Umbilical cord (tissue), 1 donor: ENCODE measurements at regions not wholly inside any gene's neighbourhood (a gene's known extent, or its start where the extent isn't known, plus 50 kb on each side); places are given as distances from the start of the nearest gene placed in this dataset.
A peak's percentile ranks its signal among the peaks of the same experiment; 100 is the strongest.

Experiments used
- DNase-seq: peaks from one replicate; pipeline ENCODE4 v3.0.0-alpha.2; 2015; ENCODE audit warnings: low spot score

DNA sequence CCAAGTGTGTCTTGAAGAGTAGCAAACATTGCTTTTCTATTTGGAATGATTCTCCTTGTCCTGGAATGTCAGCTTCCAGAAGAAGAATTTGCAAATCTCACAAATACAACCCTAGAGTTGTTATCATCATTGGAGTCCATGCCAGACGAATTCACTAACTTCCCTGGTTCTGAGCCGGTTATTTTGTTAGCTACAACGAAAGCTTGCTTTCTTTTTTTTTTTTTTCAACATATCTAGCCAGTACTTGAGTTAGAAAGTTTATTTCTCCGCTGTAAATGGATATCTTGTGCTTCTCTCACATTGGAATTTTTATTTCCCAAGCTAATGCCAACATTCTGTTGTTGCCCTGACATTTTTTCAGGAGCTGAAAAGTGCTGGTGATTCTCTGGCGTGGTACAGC lies 138.1 kb upstream of the POM121L12 start:
- no peak for DNase-seq

DNA sequence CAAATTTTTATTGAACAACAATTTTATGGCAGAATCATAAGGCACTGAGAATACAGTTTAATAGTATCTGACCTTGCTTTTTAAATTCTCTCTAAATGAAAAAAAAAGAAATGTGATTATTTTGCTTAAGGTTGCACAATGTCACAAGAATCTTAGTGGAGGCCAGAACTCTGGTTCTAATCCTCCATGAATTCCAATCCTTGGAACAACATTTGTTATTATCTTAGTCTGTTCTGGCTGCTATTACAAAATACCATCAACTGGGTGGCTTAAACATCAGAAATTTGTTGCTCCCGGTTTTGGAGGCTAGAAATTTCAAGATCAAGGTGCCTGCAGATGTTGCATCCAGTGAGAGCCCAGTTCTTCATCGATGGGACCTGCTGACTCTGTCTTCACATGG lies 158.2 kb upstream of the POM121L12 start:
- DNase-seq: no peak

DNA sequence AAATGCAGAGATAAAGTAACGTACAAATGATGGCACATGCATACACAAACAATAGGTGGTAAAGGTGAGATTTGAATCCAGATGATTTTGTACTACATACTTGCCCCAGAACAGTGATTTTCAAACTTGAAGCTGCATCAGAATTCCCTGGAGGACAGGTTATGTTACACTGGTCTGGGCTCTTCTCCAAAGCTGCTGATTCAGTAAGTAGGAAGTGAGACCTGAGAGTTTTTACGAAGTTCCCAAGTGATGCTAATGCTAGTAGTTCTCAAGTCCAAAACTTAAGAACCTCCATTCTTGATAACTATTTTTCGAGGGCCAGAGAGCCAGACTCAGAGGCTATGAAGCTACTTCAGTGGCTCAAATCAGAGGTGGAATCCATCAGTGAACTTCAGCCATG lies 159.0 kb upstream of the POM121L12 start:
- no peak for DNase-seq

DNA sequence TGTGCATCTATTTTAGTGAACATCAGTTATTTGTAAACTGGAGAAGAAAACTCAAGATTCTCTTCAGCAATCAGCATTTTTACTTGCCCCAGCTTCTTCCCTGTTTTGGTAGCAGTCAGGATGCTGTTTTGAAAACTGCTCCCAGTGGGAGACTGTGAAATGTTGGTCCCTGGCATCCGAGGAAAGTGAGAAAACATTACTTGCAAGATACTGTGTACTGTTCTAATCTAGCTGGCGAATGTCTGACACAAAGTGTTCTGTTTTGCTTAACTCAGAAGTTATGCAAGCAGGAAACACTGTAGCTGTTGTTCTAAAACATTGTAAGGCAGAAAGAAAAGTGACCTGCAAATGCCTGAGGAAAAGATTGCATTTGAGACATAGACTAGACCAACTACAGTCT lies 171.8 kb upstream of the POM121L12 start:
- no peak for DNase-seq

DNA sequence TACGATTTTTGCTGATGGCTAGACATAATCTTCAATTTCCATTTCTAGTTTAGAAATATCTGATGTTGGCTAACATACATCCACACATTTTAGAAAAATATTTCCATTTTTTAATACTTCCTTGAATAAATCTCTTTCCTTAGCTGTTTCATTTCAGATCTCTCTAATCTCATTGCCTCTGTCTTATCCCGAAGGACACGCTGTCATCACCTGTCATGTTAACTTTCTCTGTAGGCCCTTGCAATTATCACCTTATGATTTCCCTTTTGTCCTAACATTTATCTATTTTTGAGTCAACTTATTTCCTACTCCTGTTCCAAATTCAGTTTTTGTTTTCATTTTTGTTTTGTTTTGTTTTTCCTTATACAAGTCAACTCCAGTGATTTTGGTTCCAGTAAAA lies 173.1 kb upstream of the POM121L12 start:
- no peak for DNase-seq

DNA sequence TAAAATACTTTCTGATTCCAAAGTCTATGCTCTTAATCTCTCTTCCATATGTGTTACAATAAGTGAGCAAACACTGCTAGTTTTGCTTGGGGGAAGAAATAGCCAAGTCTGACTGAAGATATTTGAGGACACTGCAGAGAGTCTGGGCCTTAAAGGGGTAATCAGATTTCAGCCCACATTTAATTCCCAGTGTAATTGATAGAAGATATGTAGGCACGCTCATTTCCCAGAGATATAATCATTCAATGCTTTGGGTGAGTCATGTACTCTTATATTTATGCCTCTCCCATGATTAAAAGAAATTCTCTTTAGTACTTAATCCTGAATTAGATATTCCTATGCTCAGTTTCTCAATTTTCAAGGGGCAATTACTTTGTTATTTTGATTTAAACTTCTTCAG lies 178.1 kb upstream of the POM121L12 start:
- no peak for DNase-seq

DNA sequence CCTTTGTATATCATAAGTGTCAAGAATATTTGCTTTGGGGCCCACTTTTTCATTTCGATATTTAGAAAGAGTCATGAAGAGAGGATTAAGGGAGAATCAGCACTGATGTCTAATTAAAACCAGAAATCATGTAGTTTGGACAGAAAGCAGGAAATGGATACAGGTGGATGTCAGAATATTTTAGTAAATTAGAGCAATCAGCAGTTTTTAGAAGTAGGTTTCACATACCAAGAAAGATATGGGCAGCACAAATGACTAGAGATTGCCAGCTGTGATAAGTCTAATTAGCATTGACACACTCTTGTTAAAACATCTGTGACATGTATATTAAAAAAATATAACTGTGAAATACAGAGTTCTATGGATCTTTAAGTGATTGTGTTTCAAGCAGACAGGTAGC lies 180.8 kb upstream of the POM121L12 start:
- DNase-seq: no peak

DNA sequence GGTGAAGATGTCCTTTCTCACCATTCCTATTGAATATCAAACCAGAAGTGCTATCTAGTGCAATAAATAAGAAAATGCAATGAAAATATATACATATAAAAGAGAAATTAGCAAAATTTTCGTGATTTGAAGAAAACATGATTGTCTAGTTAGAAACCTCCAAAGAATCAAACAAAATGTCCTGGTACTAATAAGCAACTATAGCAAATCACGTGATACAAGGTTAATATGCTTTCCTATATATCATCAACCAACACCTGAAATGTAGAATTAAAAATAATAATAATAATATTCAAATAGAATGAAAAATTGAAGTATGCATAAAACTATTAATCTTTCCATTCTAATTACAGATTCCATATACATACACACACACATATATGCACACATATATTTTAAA lies 183.9 kb upstream of the POM121L12 start:
- DNase-seq: no peak

DNA sequence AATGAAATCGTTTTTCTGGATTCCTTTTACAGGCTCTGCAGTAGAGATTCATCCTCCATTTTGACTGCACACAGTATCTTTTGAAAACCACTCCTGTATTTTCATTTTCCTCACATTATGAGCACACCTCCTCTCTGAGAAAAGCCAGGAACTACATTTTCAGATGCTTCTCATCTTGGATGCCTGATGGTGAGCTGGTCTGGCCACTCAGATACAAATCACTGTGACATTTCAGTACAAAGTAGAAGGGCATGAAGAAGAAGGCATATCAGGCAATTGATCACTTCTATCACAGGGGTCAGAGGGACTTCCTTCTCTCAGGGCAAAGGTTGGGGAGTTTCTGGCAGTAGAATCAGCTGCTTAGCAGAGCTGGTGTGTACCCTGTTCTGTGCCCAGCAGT lies 192.0 kb upstream of the POM121L12 start:
- no peak for DNase-seq

DNA sequence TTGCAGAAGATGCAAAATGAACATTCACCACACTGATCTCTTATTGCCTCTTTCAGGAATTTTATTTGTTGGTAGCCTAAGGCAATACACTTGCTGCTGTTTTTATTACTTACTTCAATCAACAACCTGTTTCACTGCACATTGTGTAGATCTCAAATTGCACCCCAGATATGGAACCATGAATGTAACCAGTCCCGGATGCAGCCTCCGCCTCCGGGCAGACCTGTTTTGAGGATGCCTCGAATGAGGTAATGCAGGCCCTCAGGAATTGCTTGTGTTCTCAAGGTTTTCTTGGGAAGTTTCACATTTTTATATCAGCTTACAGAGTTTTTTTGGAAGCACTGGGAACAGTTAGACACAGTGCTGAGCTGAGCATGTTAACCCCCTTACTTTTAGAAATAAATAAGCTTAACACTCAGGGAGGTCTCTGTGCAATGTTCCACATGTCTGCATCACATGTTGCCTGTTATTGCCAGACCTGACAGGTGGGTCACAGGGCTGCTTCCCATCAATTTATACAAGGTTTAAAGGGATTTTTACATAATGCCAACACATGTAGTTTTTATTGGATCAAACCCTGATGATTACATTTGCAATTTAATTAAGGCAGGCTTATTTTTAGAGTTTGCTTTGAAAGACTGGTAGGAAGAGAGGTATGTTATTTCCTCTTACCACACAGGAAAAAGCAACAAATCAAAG lies 193.1 kb upstream of the POM121L12 start:
- DNase-seq: no peak

DNA sequence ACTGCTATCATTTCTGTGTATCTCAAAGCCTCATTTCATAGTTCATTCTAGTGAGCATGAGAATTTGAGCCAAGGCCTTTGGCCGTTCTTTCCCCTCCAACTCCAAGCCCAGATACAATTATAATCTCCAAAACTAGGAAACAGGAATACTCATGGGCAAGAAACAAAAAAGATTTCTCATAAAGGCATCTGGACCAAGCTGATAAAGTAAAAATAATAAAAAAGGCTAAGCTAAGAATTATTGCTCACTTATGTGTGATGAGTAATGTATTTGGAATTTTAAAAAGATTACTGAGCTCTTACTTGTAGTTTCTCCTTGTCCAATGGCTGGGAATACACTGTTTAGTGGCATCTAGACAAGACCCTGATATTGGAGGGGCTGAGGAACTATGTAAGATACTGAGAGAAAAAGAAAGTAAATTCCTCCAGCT lies 196.4 kb upstream of the POM121L12 start:
- DNase-seq: peak; percentile 90

DNA sequence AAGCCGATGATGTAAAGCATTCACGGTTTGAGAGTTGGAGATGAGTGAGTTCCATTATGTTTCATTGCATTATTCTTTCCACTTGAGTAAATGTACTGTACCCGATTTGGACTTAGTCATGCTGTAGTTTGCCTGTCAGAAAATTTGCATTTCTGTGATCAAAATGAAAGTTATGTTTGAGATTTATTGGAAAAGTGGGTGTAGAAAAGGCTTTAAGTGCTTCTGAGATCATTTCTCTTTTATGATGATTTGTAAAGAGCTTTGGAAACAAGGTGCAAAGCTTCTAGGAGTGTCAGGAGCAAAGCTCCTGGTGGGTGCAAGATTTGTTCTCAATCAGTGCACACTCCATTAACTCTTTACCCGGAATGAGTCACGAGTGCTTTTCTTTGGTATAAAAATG lies 204.1 kb upstream of the POM121L12 start:
- peak; percentile 17 for DNase-seq

DNA sequence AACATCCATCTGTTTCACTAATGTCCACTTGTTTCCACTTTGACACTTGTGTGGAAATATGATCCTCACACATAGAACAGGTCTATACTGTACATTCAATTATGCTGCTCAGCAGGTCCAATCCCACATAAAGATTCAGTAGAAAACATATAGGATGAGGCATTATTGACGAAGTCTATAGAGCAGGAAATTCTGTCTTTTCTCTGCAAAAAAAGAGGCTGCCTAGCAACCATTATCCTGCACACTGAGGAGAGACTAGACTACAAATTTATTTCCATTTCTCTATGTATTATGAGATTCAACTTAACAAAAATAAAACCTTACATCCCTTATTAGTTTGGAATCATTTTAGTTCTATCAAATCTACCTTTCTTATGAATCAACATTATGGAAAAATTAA lies 204.6 kb upstream of the POM121L12 start:
- no peak for DNase-seq

DNA sequence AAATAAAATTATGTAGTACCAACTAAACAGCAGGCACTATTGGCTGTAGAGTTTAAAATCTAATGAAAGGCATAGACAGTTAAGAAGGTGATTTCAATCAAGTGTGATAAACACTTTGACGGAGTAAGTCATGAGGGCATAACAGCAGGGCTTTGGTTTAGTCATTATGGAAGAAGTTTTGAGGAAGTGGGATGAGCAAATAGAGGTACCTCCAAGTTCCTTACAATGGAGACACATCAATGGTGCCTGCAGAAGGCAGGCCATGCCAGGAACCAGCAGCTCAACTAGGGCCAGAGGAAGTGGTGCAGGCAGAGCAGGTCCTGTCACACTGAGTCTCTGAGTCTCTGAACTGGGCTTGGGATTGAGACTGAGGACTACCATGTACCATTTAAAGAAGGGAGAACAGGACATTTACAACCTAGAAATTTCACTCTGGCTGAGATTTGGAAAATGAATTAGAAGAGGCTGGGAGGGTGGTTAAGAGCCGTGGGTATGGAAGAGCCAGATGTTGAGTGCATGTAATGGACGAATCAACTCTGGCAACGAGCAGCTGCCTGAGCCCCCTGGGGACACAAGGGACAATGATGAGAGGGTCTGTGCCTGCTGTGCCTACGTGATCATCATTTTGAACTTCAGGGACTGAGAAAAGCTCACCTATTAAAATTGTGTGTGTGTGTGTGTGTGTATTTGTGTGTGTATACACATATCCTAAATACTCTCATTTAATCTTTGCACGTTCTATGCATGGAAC lies 208.7 kb upstream of the POM121L12 start:
- DNase-seq: no peak

DNA sequence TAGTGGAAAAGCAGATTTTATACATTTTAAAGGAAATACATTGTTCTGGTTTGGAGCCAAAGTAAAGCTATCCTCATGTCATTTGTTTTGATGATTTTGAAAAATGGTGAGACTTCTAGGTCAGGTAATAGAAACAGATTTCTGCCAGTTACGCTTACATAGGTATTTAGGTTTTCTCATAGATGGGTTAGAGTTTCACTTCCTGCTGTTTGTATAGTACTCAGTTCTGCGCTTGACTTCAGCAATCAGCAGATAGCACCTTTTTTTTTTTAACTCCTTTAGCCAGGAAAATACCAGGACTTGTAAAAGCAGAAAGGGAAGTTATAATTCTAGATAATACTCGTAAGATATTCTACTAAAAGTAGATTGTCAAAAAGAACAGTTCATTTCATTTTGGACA lies 209.8 kb upstream of the POM121L12 start:
- no peak for DNase-seq

DNA sequence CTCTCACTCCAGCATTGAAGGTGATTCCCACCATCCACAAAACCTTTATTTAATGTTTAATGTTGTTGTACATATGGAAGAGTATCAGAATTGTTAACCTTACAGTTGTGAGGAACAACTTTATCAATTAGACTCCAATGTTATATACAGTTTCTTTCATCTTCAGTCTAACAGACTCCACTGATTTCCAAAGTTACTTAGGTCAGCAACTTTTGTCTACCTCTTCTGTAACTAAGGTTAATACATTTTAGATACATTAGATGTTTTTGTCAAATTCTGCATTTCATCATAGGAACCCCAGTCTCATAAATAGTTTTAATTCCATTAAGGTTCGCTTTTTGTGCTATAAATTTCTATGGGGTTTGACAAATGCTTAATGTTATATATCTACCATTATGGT lies 223.9 kb upstream of the POM121L12 start:
- DNase-seq: no peak

DNA sequence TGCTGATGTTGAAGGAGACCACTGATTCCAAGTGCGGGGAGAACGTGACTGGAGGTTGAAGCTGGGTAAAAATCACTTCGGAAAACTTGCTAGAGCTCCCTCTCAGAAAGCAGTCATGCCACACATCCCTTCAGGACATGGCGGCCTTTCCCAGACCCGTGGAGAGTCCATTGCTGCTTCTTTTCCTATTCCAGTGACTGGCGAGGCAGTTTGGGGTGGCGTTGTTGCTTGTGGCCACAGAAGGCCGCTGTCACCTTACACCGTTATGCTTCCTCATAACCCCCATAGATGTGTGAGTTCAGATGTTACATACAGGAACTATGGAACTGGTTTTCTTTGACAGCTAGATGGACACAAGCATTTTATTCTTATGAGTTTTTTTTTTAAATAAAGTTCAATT lies 235.6 kb upstream of the POM121L12 start:
- DNase-seq: no peak

DNA sequence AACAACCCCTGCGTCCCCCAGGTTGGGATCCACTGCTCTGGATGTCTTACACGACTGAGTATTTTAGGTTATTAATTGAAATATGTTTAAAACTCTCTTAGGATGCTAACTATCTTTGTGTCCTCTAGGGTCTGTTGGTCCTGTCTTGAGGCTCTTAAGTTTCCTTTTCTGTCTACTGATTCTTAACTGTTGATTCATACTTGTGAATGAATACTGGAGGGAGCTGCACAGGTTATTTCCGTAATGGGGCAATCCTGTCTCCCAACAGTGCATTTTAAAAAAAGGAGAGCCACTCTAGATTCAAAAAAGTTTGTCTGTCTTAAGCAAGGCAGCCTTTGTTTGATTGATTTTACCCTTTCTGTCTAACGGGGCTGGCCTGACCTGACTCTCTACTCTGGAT lies 237.6 kb upstream of the POM121L12 start:
- DNase-seq: no peak

DNA sequence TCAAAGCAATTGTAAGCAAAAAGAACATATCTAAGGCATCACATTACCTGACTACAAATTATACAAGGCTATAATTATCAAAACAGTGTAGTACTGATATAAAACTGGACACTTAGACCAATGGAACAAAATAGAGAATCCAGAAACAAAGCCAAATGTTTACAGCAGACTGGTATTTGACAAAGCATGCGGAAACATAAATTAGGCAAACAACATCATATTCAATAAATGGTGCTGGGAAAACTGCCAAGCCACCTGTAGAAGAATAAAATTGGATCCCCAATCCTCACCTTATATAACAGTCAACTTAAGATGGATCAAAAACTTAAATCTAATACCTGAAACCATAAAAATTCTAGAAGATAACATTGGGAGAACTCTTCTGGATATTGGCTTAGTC lies 240.8 kb upstream of the POM121L12 start:
- no peak for DNase-seq

DNA sequence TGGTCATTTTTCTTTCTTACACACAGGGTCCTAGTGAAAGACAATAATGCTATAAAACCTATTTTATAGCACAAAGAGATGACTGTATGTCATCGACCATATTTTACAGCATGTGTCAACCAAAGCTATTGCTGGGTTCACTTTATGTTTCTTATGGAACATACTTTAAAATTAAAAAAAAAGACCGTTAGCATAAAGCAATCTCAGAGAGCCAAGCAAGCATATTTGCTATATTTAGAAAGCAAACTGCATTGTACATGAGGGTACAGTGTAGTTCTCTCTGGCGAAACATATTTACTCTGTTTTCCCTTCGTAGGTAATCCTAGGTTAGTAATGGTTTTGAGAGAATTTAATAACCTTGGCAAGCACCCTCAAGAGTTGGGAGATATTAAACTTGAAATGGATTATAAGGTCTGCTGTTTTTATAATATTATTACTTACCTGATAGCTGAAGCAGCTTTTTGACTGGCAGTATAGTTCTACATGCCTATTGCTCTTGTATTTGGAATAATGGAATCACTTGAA lies 244.2 kb upstream of the POM121L12 start:
- no peak for DNase-seq

DNA sequence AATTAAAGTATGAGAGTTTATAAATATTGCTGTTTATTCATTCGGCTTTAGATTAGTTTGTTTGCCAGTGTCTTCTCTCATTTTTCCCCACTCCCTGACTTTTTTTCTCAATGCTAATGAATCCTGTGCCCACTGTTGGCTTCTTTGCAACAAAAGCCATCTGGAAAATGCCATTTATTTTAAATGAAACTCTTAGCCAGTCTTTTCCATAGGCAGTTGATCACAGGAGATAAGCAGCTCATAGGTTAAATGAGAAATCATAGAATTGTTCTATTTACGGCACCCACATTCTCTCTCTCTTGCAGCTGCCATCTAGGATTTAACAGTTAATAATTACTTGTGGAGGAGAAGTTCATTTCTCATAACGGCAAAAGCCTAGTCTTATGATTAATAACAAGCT lies 249.3 kb upstream of the POM121L12 start:
- no peak for DNase-seq

DNA sequence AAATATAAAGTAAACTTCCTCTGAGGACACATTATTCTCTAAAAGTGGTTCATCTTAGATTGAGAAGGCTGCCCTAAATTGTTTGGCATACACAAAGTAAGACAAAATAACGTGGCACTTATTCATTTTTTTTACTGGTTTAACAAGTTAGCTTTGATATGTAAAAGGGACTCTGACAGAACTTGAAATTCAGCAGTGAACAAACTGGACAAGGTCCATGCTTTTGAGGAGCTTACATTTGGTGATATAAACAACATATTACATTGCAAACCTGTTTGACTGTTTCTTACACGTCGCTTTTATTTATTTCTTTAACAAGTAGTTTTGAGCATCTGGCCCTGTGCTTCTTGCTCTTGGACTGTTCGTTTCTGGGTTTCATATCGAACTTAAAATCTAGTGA lies 253.1 kb upstream of the POM121L12 start:
- no peak for DNase-seq

DNA sequence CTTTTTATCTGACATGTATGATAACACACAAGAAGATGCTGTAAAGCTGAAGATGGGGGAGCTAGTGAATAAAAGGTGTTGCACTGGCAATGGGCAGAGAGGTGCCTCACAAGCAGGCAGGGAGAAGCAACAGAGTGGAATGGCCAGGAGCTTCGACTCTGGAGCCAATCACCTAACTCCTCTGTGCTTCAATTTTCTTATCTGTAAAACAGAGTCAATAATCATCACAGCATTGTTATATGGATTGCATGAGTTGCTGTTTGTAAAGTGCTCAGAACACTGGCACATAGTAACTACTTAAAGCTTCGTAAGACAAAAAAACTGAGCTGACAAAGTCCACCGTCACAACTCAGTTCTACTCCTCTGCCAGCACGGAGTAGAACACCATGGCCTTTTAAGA lies 254.2 kb upstream of the POM121L12 start:
- DNase-seq: no peak
